ENCODE measurements at regions not wholly inside any gene's neighbourhood (a gene's known extent, or its start where the extent isn't known, plus 50 kb on each side); places are given as distances from the start of the nearest gene placed in this dataset.
"Not testable (repeated sequence)": the region's sequence is repeated elsewhere in the genome, so short reads cannot be mapped to it uniquely, and the experiment has no call there.

DNA sequence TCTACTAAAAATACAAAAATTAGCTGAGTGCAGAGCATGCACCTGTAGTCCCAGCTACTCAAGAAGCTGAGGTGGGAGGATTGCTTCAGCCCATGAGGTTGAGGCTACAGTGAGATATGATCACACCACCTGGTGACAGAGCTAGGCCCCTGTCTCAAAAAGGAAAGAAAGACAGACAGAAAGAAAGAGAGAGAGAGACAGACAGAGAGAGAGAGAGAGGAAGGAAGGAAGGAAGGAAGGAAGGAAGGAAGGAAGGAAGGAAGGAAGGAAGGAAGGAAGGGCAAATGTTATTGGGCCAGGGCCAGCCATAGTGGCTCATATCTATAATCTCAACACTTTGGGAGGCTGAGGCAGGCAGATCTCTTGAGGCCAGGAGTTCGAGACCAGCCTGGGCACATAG, 134.3 kb upstream of the JARID2 start:
- not testable (repeated sequence) for DNase-seq (ENCODE audit: low spot score)

DNA sequence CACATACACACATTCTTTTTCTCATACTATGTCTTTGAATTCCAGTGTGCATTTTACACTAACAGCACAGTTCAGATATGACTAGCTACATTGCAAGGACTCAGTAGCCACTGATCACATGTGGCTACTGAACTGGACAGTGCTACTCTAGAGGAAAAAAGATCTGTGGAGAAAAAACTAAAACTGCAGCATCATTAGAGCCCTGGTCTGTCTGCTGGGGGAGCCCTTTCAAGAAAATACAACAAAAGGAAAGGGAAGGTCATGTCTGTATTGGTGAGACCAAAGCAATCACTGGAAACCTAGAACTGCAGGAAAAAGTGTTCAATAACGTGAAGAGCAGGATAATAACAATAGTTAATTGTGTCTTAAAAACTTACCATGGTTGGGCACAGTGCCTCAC, 132.3 kb upstream of the JARID2 start:
- DNase-seq (ENCODE audit: low spot score) = no peak

DNA sequence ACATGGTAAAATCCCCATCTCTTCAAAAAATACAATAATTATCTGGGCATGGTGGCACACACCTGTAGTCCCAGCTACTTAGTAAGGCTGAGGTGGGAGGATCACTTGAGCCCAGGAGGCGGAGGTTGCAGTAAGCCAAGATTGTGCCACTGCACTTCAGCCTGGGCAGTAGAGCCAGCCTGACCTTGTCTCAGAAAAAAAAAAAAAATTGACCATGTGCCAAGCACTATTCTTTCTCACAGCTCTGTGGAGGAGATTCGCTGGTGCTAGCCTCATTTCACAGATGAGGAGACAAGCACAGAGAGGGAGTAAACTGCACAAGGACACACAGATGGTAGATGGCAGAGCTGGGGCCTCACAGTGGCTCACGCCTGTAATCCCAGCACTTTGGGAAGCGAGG, 131.8 kb upstream of the JARID2 start:
- DNase-seq (ENCODE audit: low spot score) = no peak

DNA sequence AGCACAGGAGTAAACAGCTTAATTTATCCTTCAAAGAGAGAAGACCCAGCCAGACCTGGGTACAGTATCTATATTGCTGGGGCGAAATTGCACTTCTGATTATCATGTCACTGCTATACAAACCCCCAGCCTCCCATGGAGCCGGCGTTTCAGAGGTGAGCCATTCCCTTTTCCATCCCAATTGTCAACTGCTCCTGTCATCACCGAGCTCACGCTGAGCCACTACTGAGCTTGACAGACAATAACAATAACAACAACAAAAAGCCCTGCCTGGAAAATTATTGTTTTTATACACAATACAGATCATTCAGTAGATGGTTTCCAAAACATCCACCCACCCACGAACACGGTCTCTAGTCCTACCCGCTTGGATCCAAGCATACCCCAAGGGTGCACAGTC, 129.0 kb upstream of the JARID2 start:
- no peak for DNase-seq (ENCODE audit: low spot score)

DNA sequence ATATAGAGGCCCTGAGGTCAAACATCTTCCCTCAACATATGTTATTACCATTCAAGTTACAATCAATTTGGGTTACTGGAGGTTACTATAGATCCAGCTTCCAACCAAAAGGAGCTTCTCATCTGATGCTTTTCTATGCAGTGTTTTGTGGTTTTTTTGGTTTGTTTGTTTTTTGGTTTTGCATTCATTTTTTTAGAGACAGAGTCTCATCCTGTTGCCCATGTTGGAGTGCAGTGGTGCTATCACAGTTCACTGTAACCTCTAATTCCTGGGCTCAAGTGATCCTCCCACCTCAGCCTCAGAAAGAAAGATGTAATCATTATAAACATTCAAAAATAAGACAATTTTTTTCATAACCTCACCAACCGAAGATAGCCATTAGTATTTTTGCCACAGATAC, 124.4 kb upstream of the JARID2 start:
- DNase-seq (ENCODE audit: low spot score) = no peak

DNA sequence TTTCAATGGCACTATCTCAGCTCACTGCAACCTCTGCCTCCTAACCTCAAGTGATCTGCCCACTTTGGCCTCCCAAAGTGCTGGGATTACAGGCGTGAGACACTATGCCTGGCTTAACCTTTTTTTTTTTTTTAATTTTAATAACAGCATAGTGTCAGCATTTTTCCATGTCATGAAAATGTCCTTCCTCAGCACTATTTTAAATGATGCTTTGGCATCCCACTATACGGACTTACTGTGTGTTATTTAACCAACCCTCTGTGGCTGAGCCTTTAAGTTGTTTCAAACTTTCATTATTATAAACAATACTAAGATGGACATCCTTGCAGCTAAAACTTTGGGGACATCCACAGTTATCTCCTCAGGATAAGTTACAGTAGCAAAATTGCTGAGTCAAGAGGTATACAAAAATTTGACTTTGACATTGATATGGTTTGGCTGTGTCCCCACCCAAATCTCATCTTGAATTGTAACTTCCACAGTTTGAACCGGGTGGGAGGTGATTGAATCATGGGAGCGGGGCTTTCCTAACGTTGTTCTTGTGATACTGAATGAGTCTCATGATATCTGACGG, 123.8 kb upstream of the JARID2 start:
- DNase-seq (ENCODE audit: low spot score) = no peak

DNA sequence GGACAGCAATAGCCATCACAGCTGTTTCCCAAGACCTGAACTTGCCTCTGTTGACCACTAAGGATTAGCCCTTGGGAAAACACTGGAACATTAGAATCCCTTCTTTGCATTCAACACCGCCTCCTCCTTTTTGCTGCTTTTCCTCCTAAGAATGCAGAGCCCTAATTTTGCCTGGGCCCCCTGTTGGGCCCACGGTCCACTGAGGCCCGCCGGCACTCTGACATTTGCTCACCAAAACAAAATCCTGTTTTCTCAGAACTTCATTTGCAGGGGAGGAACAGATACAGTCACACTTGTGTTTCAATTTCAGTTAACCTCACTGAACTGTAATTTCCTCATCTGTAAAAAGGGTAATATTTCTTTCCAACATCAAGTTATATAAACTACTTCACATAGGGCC, 116.0 kb upstream of the JARID2 start:
- no peak for DNase-seq (ENCODE audit: low spot score)

DNA sequence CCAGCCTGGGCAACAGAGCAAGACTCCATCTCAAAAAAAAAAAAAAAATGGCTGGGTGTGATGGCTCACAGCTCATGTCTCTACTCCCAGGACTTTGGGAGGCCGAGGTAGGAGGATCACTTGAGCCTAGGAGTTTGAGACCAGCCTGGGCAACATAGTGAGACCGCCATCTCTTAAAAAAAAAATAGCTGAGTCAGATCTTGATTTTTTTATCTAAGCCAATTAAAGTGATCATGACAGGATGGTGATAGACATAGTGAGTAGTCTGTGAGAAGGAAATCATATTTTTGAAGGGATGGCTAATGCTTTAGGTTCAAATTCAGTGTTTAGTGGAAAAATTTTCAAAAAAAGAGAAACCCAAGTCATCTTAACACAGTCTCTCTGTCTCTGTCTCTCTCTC, 114.6 kb upstream of the JARID2 start:
- no peak for DNase-seq (ENCODE audit: low spot score)

DNA sequence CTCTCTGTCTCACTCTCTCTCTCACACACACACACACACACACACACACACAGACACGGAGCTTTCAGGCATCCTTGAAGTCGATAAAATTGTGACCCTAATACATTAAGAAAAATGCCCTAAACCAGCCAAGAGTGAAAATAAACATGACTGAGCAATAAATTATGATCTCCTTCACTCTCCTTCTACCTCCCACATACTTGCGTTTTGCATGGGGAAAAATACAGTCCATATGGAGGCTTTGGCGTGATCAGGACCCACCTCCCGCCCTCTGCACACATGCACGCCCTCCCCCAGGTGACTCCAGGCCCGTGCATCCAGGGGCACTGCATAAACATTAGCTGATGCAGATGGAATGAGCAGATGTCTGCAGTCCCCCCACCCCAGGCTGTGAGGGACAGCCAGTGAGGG, 114.2 kb upstream of the JARID2 start:
- DNase-seq (ENCODE audit: low spot score) = peak; percentile 22

DNA sequence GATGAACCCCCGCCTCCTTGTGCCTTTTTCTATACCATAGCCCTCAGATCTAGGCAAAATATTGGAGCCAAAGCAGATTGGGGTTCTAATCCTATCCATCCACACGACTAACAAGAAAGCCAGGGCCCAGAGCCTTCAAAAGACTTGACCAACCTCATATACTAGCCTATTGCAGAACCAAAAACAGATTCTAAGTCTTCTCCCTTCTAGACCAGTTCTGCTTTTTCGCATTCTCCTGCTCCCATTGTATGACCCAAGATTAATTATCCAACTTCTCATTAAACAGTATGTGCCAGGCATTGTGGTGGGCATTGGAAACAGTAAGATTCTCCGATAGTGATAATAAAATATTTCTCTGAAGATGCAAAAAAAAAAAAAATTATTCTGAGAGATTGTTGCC, 113.7 kb upstream of the JARID2 start:
- DNase-seq (ENCODE audit: low spot score) = no peak

DNA sequence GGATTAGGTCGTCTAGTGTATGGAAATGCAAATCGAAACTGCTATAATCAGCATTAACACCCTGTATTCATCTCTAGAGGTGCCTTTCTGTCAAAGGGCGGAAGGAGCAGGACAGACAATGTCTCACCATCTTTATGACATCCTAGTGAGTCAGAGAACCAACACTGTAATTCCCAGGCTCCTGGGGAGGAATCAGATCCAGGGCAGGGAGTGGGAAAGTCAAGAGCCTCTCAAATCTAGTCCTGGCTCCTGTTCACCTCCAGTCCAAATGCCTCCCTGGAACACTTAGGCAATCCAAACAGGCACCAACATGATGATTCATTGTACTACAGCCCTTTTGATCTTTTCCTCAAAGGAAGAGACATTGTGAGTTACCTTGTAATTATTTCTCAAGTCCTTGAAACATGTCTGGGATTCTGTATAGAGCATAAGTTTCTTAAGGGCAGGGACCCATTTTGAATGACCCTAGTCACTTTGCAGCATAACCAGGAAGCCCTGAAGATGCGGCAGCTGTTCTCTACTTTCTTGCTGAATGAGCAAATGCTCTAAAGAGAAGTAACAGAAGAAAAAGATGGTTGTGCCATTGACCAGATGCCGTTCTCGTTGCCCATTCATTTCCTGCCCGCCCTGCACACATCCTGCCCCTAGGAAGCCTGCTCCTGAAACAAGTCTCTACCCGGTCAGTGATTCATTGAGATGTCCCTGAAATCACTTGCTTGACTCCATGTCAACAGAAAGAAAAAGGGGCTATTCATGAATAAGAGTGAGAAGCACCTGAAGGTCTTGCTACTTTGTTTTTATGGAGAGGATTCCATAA, 112.8 kb upstream of the JARID2 start:
- peak; percentile 29 for DNase-seq (ENCODE audit: low spot score)

DNA sequence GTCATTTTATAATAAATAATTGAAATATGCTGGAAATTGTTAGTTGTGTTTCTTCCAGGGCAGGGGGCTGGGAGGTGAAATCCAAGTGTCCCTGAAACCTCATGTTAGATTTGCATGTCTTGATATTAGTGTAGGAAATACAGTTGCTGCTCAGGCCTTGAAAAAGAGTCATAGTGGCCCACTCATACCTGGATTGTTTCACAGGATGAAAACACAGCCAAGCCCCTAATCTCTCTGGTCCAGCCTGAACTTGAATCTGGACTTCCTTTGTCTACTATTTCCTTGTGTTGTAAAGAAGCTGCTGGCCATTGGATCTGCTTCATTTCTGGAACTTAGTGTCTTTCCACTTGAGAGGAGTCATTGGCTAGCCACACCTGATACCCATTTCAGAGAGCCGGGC, 108.8 kb upstream of the JARID2 start:
- DNase-seq (ENCODE audit: low spot score) = no peak

DNA sequence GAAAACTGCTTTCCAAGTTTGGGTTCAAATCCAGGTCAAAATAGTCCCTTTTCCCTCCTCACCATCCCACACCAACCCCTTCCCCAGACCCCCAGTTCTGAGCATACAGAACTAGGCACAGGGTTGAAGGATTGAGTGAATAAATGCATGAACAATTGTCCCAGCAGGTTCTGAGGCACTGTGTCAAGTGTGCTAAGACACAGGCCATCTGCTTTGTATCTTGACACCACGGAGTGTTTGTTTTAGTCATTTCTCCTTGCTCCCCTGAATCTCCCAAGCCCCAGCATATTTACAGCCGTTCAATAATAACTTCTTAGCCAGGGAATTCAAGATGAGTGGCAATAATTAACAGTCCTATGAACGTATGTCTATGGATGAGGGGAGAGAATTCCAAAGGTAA, 102.8 kb upstream of the JARID2 start:
- no peak for DNase-seq (ENCODE audit: low spot score)

DNA sequence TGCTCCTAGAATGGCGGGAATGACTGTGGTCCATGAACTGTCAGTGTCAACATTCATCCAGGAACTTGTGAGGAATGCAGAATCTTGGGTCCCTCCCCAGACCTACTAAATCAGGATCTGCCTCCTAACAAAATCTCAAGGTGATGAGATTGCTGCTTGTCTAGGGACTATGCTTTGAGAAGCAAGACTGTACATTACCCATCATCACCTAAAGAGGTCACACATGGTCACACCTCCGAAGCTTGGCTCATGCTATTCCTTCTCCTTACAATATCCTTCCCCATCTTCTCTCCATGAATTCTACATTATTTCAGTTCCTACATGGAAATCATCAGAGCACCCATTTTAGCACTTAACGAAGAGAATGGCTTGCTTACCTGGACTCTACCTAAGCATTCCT, 102.3 kb upstream of the JARID2 start:
- DNase-seq (ENCODE audit: low spot score) = no peak

DNA sequence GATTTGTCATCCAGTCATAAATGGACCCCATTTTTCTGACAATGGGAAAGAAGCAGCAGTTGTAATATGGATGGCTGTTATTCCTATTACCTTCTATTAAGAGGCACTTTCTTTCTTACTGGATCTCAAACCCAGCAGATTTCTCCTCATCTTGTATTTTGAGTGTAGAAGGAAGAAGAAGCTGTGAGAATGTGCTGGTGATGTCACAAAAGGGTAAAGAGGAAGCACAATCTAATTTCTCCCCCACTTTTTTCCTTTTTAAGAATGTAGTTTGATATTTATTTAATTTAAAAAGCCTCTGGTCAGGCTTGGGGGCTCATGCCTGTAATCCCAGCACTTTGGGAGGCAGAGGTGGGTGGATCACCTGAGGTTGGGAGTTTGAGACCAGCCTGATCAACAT, 100.0 kb upstream of the JARID2 start:
- no peak for DNase-seq (ENCODE audit: low spot score)

DNA sequence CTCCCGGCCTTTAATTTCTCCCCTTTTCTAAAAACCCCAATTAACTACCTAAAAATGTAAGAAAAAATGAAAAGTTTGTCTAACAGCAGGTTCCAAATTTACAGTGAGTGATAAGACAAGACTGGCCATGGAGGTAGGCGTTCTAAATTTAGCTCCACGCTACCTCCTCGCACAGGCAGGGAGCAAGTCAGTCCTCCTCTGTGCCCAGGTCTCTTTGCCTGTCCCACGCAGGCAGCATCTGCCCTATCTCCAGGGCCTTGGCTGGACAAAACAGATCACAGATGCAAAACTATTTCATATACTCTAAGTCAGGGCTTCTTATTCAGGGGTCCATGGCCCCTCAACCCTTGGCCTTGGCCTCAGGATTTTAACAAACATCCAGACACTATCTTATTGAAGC, 98.0 kb upstream of the JARID2 start:
- DNase-seq (ENCODE audit: low spot score) = no peak

DNA sequence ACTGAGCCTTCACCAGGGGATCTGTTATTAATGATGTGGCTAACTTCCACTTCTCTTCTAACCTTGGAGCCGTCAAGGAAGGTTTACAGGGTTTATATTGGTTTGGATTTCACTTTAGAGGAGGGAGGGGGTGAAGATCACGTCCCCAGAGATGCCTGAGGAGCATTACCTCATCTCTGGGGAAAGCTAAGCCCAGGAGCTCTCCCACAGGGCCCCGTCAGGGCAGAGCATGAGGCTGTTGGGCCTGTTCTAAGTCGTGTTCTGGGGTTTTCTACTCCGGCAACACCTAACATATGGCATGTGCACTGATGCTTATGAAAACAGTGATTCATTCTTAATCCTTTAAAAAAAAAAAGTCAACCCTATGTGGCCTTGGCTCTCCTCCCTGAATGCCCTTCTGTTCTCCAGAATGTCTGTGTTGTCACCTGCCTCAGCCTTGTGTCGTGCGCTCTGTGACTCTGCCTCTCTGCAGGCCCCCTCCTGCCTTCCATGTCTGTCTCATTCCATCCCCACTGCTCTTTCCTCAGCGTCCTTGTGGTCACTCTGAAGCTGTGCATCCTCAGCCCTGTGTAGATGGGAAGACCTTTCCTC, 97.4 kb upstream of the JARID2 start:
- peak; percentile 81 for DNase-seq (ENCODE audit: low spot score)

DNA sequence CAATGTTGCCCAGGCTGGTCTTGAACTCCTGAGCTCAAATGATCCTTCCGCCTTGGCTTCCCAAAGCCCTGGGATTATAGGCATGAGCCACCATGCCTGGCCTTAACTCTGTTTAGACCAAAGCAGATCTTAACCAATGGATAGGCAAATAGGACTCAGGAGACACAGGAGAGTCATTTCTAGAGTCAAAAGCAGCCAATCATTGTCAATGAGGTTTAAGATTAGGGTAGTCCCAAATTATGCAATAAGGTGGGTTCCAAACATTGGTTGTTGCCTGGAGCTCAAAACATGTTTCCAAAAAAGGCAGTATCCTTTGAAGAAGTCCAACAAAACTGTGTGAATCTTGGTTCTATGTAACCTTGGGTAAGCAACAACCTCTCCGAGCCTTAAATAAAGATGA, 95.7 kb upstream of the JARID2 start:
- DNase-seq (ENCODE audit: low spot score) = no peak

DNA sequence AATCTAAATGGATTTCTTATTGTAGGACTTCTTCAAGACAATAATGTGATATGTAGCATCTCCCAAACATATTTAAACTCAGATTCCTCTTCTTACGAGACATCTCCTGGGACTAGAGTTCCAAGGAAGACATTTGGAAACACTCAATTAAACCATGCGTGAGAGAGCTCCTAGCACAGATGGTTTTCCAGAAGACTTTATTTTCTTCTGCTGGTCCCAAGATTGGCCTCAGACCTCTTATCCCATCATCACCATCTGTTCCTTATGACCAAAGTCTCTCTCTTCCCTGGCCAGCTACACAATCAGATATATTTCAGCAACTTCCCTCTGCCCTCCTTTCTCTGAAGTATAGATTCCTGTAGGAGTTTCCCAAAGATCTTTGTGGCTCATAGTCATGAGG, 93.2 kb upstream of the JARID2 start:
- DNase-seq (ENCODE audit: low spot score) = no peak

DNA sequence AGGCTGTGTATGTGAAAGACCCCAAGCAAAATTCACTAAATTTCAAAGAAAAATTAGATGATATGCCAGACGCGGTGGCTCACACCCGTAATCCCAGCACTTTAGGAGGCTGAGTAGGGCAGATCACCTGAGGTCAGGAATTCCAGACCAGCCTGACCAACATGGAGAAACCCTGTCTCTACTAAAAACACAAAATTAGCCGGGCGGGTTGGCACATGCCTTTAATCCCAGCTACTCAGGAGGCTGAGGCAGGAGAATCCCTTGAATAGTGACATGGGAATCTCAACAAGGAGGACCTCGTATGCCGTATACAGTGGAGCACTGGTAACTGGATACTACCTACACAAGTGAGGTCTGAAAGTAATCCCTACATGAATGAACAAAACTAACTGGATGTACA, 92.7 kb upstream of the JARID2 start:
- DNase-seq (ENCODE audit: low spot score) = no peak

DNA sequence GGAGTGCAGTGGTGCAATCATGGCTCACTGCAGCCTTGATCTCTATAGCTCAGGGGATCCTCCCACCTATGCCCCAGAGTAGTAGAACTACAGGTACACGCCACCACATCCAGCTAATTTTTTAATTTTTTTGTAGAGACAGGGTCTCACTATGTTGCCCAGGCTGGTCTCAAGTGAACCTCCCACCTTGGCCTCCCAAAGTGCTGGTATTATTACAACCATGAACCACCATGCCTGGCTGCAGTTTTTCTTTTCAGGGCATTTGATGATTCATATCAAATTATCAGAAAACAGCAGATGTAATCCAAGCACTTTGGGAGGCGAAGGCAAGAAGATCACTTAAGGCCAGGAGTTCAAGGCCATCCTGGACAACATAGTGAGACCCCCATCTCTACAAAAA, 88.4 kb upstream of the JARID2 start:
- DNase-seq (ENCODE audit: low spot score) = no peak

DNA sequence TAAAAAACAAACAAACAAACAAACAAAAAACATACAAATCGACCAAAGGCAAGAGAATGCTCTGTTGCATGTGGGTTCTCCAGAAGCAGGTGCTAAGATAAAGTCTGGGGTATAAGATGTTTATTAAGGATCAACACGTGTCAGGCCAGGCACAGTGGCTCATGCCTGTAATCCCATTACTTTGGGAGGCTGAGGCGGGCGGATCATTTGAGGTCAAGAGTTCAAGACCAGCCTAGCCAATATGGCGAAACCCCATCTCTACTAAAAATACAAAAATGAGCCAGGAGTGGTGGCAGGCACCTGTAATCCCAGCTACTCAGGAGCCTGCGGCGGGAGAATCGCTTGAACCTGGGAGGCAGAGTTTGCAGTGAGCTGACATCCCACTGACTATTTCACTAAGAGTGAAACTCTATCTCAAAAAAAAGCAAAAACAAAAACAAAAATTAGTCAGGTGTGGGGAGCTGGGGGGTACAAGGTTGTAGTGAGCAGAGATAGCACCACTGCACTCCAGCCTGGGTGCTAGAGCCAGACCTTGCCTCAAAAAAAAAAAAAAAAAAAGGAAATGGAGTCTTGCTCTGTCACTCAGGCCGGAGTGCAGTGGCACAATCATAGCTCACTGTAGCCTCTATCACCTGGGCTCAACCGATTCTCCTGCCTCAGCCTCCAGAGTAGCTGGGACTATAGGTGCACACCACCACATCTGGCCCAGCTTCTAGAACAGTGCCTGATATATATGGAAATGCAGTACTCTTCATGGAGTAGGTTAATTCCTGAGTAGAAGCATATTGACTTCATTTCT, 86.8 kb upstream of the JARID2 start:
- no peak for DNase-seq (ENCODE audit: low spot score)

DNA sequence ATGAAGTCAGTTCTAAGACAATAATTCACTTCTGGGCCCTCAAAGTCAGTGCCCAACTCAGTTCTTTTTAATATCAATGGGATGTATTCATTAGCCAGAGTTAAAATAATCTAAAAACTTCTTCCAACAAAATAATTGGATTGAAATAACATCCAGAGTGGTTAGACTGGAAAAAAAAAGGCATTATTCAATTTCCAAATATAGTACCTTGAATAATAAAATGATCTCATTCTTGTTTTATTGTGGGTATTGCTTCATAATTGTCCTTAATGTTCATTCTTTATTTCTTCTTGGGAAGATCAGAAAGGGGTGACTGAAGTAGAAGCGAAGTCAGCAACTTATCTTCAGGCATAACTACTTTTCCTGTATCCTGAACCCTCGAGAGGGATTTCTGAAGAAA, 85.1 kb upstream of the JARID2 start:
- DNase-seq (ENCODE audit: low spot score) = no peak
